GM18505 (cell line): ENCODE measurements at regions not wholly inside any gene's neighbourhood (a gene's known extent, or its start where the extent isn't known, plus 50 kb on each side); places are given as distances from the start of the nearest gene placed in this dataset.

ENCODE experiments used
- ATAC-seq: cut with Tn5 transposase; IDR thresholded peaks from one replicate; pipeline ENCODE4 v1.9.1; 2021; ENCODE audit not compliant: unreplicated experiment
- POLR2A ChIP-seq: IDR thresholded peaks from 4 replicates; pipeline ENCODE4 v1.6.1; 2011; ENCODE audit warnings: borderline replicate concordance; ENCODE audit not compliant: insufficient read depth, insufficient read length; ENCODE audit errors: extremely low read depth

DNA sequence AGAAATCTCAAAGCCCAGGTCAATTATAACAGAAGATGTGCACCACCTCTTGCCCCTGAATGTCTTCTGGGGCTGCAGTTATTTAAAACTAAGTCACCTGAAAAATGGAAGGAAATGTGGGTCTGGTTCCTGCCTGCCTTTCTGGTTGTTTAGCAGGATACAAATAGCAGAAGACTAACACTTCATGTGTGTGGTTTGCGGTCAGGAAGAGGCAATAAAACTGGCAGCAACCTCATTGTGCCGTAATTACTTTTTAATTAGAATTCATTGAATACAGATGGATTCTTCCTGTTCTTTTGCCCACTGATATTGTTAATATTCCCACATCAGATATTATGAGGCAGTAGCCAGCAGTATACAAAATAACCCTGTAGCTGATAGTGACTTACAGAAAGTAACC is 345.7 kb downstream of the ZNF326 start:
- no peak for ATAC-seq
- TF ChIP-seq POLR2A = no peak

DNA sequence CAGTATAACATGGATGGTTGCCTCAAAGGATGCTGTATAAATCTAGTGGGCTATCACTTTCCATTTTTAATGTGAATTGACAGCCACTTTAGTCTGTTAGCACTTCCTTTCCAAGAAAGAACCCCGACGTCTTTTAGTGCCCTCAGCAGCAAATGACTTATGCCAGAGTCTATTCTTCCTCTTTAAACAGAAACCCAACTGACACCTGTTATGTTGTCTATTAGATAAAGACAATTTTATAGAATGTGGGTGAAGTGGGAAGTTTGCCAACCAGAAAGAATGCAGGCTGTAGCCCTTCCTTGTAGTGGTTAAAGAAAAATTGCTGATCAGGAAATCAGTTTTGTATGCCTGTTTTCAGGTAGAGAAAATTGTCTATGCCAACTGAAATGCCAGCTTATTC is 344.9 kb downstream of the ZNF326 start:
- TF ChIP-seq POLR2A = no peak
- ATAC-seq = no peak

DNA sequence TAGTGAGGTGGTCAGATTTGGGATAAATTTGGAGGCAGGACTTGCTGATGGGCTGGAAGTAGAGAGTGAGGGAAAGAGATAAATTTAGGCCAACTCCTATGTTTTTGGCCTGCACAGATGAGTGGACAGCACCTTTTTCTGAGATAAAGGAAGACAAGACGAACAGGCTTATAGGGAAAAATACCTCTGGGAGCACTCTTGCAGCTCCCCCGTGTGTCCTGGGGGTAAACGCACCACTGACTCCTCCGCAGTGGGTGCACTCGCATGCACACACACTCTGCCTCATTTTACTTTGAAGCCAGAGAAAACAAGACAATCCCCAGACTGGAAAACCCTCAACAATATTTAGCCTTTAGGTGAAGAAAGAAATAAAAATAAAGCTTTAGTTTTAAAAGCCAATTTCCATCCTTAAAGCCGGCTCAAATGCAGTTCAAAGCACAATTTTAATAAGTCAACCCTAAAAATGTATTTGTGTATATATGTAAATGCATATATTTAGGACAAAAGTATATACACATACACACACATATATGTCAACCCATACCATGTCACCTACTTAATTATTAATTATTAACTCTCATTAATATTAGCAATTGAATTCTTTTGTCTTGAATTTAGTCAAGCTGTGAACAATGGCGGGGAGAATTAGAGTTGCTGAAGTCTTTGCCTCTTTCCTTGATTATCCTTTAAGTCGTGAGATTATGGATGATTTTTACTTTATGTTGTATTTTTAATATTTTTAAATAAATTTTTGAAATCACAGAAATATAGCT is 341.8 kb downstream of the ZNF326 start:
- ATAC-seq = no peak
- TF ChIP-seq POLR2A = no peak

DNA sequence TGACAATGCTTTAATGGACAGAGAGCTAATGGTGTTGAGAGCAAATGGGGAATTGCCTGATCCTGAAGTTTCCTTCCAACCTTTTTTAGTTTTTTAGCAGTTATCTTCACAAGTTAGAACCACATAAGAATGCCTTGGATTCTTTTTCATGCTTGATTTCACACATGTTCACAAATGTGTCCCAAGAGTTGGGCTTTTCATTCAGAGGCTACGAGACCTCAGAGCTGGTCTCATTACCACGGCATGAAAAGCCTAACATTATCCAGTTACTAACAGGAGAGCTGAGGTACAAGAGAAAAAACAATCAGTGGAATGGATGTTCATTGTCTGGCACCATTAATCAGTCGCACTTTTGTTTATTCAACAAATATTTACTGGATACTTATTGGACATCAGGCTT is 340.6 kb downstream of the ZNF326 start:
- TF ChIP-seq POLR2A = no peak
- no peak for ATAC-seq

DNA sequence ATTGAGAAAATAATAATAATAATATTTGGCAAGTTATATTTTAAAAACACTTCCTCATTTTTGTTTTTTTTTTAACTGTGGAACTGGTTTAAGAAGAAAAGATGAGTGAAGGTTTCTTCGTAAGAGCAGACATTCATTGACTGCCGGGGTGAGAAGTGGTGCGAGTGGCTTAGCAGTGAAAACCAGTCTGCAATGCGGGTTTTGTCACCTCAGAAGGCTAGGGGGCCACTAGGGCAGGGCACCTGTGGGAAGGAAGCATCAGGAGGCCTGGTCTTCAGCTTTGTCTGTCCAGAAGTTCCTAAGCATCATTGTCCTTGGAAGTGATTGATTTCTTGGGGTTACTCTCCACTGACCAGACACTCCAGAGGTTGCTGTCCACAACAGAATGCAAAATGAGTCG is 339.2 kb downstream of the ZNF326 start:
- TF ChIP-seq POLR2A = no peak
- ATAC-seq = no peak

DNA sequence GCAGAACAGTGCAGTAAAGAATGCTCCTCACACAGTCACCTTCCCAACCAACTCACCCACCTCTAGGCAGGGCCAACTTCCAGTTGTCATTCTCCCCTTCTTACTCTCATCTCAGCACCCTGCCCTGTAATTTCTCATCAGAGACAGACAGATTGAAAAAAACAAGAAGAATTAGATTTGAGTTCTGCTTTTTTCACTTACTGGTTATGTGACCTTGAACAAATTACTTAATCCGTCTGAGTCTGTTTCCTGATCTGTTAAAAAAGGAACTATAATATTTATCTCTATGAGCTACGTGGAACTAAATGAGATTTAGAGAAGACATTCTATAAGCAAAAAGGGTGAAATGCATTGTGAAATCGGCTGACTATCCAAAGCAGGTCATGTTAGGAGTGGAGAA is 330.3 kb downstream of the ZNF326 start:
- TF ChIP-seq POLR2A = no peak
- ATAC-seq = no peak

DNA sequence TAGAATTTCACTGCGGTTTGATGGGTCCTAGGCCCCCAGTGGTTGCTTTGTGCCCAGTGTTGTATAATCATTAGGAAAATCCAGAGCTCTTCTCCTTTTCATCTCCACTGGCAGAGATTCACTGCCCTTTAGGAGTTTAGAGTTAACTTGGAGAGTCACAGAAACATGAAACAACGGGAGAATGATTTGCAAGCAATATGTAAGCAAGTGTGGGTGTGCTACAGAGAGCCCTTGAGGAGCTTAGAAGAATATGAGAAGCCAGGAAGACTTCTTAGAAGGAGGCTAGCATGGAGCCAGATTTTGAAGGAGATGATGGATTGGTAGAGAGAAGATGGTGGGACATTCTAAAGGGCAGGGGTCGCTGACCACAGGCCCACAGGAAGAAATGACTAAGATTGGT is 327.3 kb downstream of the ZNF326 start:
- no peak for ATAC-seq
- TF ChIP-seq POLR2A = no peak

DNA sequence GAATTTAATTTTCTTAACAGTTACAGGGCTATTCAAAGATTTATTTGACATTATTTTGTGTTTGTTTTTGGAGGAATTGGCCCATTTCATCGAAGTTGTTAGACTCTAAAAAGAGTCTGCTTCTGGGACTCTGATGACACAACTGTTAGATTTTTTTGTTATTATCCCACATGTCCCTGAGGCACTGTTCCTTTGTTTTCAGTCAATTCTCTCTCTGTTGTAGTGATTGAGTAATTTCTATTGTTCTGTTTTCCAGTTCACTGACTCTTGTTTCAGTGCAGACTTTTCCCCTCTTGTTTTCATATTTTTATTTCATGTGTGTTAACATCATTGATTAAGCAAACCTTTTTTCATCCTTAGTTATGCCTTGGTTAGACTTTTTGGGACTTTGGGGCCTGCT is 325.0 kb downstream of the ZNF326 start:
- no peak for ATAC-seq
- TF ChIP-seq POLR2A = no peak

DNA sequence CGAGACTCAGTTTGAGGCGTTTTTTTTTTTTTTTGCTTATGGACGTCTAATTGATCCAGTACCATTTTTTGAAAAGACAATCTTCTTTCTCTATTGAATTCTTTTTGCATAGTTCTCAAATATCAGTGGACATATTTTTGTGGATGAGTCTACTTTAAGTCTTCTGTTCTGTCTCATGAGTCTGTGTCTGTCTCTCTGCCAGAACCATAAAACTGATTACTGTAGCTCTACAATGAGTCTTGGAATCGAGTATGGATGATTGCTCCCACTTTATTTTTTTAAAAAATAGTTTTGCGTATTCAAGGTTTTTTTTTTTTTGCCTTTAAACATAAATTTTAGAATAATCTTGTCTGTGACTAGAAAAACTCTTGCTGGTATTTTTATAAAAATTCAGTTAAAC is 323.5 kb downstream of the ZNF326 start:
- ATAC-seq = no peak
- TF ChIP-seq POLR2A = no peak

DNA sequence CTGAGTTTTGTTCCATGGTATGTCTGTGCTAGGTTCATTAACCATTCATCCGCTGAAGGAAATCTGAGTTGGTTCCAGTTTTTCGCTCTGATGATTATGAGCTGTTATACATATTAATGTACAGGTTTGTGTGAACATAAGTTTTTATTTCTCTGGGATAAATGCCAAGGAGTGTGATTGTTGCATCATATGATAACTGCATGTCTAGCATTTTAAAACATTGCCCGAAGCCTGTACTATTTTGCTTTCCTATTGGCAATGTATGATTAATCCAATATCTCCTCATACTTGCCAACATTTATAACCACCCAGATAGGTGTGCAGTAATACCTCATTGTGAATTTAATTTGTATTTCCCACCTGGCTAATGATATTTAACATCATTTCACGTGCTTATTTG is 322.7 kb downstream of the ZNF326 start:
- no peak for ATAC-seq
- no peak for TF ChIP-seq POLR2A

DNA sequence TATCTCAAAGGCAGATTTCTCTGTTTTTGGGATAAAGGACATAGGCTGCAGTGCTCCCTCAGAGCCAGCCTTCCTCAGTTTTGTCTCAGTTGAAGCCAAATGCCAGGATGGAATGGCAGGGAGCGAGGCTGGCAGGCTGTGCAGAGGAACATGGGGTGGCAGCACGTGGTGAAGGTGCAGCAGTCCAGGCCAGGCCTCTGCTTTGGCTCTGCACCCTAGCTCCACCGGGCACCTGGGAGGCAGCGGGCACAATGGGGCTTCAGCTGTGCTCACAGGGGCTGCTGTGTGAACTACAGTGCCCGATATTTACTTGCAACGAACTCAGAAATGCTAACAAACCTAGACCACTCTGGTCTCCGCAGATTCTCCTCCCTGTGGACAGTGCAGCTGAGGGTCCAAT is 319.6 kb downstream of the ZNF326 start:
- ATAC-seq = no peak
- TF ChIP-seq POLR2A = no peak

DNA sequence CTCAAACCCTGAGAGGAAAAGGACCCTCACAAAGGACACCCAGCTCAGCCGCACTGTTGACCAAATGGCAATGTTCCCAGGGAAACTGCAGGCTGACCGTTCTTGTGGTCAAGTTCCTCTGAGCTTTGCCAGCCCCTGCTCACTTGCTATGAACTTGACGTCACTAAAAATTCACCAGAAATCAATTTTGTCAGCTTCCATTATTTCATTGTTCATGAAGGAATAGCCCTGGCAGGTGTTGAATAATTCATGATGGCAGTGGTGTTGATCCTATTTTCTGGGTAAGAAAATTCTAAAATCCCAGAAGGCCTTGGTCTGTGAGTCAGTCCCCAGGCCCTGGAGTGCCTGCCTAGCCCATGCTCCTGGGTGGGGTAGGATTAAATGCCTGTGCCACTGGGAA is 318.9 kb downstream of the ZNF326 start:
- no peak for TF ChIP-seq POLR2A
- no peak for ATAC-seq

DNA sequence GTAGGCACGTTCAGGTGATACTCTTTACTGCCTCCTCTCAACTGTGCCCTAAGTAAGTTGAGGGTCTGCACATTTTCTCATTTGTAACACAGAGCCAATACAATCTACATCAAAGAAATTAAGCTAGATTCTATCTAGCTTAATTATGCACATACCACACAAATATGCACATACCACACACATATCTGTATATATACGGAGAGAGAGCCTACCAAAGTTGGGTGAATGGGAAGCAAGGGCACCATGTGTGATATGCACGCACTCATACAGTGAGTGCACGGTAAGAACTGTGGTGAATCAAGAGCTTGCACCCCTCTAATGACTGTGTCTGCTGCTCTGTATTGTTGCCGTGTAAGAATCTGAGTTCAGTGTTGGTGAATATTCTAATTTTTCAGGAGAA is 314.9 kb downstream of the ZNF326 start:
- no peak for ATAC-seq
- TF ChIP-seq POLR2A = no peak

DNA sequence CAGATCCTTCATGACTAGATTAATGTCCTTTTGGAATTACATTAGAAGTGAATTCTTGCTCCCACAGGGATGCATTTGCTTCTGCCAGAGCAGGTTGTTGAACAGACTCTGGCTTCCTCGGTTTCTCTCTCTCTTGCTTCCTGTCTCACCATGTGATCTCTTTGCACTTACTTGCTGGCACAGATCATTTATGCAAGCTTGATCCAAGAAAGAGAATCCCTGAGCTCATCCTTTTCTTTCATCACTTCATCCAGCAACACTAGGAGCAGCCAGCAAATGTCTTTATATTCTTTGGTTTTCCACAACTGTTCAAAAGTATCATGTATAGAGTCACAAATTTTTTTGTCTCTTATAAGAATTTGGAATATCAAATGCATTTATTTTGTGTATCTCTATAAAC is 313.5 kb downstream of the ZNF326 start:
- TF ChIP-seq POLR2A = no peak
- ATAC-seq = no peak

DNA sequence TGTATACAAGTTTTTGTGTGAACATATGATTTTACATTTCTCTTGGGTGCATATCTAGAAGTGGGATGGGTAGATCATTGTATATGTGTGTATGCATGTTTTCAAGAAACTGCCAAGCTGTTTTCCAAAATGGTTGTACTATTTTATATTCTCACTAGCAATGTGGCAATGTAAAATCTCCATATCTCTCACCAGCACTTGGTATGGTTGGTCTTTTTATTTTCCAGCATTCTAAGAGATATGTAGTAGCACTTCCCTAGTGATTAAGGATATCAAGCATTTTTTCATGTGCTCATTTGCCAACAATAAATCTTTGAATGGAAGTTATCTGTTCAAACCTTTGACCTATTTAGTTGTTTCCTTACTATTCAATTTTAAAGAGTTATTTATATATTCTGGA is 310.7 kb downstream of the ZNF326 start:
- no peak for ATAC-seq
- no peak for TF ChIP-seq POLR2A
